Lower leg skin (tissue), 3 donors: ENCODE measurements at regions not wholly inside any gene's neighbourhood (a gene's known extent, or its start where the extent isn't known, plus 50 kb on each side); places are given as distances from the start of the nearest gene placed in this dataset.

Experiments
- POLR2A ChIP-seq, 2 donors: fragments of 450-650 bp; IDR thresholded peaks; one replicate each; pipeline ENCODE4 v1.6.1; 2016 to 2017; ENCODE audit warnings: antibody characterized with exemption in 2 of 2, mild to moderate bottlenecking in 1 of 2, moderate library complexity in 1 of 2
- TF ChIP-seq, protein P1 (sequence below), 3 donors: fragments of 450-650 bp; IDR thresholded peaks; one replicate each; pipeline ENCODE4 v1.5.1; 2016; ENCODE audit warnings: antibody characterized with exemption in 3 of 3, mild to moderate bottlenecking in 3 of 3, moderate library complexity in 2 of 3

DNA sequence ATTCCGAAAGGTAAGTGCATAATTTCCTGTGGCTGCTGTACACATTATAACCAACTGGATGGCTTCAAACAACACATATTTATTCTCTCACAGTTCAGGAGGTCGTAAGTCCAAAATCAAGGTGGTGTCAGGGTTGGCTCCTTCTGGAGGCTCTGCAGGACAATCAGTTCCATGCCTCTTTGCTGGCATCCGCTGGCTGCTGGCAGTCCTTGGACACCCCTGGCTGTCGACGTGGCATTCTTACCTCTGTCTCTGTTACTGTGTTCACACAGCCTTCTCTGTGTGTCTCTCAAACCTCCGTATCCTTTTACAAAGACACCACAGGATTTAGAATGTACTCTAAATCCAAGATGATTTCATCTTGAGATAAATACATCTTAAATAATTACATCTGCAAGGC lies 398.8 kb upstream of the ATP10A start:
- TF ChIP-seq, protein P1, sequence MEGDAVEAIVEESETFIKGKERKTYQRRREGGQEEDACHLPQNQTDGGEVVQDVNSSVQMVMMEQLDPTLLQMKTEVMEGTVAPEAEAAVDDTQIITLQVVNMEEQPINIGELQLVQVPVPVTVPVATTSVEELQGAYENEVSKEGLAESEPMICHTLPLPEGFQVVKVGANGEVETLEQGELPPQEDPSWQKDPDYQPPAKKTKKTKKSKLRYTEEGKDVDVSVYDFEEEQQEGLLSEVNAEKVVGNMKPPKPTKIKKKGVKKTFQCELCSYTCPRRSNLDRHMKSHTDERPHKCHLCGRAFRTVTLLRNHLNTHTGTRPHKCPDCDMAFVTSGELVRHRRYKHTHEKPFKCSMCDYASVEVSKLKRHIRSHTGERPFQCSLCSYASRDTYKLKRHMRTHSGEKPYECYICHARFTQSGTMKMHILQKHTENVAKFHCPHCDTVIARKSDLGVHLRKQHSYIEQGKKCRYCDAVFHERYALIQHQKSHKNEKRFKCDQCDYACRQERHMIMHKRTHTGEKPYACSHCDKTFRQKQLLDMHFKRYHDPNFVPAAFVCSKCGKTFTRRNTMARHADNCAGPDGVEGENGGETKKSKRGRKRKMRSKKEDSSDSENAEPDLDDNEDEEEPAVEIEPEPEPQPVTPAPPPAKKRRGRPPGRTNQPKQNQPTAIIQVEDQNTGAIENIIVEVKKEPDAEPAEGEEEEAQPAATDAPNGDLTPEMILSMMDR (IDR thresholded peaks at IDR 0.05): no peak
- no peak for TF ChIP-seq POLR2A (IDR thresholded peaks at IDR 0.05)
